PC-9 (cell line): ENCODE measurements at regions not wholly inside any gene's neighbourhood (a gene's known extent, or its start where the extent isn't known, plus 50 kb on each side); places are given as distances from the start of the nearest gene placed in this dataset.

Experiments
- CTCF ChIP-seq: fragments of 200-600 bp; sonication (generic); conservative IDR thresholded peaks from 2 replicates; pipeline ENCODE4 v1.6.1; 2017; ENCODE audit warnings: mixed run types, antibody characterized with exemption, mild to moderate bottlenecking, moderate library complexity
- EZH2 ChIP-seq: fragments of 200-600 bp; sonication (generic); IDR thresholded peaks from 2 replicates; pipeline ENCODE4 v1.8.0; 2017; ENCODE audit warnings: antibody characterized with exemption, low read depth

DNA sequence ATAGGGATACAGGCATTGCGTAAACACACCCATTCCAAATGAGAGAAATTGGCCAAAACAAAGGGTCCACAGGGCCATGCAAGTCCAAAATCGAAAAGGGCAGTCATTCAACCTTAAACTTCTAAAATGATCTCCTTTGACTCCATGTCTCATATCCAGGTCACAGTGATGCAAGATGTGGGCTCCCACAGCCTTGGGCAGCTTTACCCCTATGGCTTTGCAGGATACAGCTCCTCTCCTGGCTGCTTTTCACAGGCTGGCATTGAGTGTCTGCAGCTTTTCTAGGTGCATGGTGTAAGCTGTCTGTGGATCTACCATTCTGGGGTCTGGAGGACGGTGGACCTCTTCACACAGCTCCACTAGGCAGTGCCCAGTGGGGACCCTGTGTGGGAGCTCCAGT is 744.5 kb downstream of the QKI start:
- no peak for TF ChIP-seq CTCF
- no peak for TF ChIP-seq EZH2
